HG03103 (cell line): ENCODE measurements at regions not wholly inside any gene's neighbourhood (a gene's known extent, or its start where the extent isn't known, plus 50 kb on each side); places are given as distances from the start of the nearest gene placed in this dataset.

Experiments
- ATAC-seq: cut with Tn5 transposase; IDR thresholded peaks from one replicate; pipeline ENCODE4 v1.9.1; 2021; ENCODE audit warnings: low read depth; ENCODE audit not compliant: unreplicated experiment

- ATAC-seq: no peak
Observed at GRCh38 chr19:28898249-28898648, 314.7 kb downstream of the UQCRFS1 start.

DNA sequence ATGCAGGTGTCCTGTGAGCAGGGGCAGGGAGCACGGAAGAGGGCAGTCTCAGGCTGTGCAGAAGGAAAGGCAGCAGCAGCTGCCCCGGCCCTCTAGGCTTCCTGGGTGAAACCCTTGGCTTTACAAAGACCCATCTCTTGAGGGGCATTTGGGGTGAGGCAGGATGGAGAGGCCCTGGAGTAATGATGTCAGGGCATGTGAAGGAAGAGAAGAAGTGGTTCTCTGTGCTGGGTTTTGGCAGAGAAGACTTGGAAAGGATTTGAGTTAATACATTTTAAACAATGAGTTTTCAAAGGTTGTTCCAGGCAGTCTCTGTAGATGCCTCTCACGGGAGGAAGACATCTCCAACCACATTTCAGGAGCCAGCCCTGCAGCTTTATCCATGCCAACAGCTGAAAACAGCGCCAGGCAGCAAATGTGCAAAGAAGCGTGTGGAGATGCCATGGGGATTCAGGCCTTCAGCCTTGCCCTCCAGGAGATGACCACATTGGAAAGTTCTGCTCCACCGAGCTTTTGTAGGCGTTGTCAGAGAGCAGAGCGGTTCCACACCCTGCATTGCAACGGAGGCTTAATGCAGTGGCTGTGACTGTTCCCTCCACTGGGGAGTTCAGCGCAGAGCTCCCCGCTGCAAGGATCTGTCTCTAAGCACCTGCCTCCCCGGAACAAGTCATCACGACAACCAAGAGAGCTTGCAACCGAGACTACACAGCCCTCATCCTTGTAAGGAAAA, 322.8 kb downstream of the UQCRFS1 start:
- no peak for ATAC-seq

GRCh38 chr19:28887920-28888618, 324.9 kb downstream of the UQCRFS1 start:
- no peak for ATAC-seq

- no peak for ATAC-seq
Observed at GRCh38 chr19:28886708-28887107, 326.2 kb downstream of the UQCRFS1 start.

DNA sequence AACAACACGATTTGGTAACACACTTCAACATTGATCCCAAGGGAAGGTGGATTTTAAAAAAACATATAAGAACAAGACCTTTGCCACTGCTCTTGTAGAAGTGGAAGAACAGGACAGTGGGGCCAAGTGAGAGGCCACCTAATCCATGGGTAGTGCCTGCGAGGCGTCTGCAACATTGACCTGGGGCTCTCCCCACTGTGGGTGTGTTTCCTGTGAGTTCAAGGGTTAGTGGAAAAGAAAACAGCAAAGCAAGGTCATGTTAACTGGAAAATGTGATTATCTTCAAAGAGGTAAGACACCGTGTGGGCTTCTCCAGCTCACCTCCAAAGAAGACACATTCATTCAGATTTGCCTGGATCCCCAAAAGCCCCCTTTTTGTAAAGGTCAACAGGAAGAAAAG, 327.0 kb downstream of the UQCRFS1 start:
- no peak for ATAC-seq

DNA sequence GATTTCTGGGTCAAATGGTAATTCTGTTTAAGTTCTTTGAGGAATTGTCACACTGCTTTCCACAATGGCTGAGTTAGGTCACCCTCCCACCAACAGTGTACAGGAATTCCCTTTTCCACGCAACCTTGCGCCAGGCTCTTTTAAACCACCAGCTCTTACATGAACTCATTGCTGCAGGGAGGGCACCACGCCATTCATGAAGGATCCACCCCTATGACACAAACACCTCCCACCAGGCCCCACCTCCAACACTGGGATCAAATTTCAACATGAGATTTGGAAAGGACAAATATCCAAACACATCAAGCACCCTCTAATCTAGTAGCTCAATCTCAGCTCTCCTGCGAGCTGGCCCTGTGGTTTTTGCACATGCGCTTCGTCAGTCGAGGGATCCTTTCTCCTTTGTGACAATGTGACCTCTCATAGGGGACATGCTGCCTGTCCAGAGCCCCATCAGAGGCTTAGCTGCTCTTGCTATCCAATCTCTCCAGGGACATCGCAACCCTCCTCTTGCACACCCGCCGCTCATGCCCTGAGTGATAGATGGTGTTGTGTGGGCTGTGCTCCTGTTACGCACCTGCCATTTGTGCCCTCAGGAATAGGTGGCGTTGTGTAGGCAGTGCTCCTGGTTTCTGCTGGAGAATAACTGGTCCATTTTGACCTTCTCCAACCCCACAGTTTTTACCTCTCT, 328.0 kb downstream of the UQCRFS1 start:
- ATAC-seq: no peak

- ATAC-seq: no peak
Observed at GRCh38 chr19:28883241-28883693, 329.7 kb downstream of the UQCRFS1 start.

- ATAC-seq: no peak
Observed at GRCh38 chr19:28882818-28883217, 330.1 kb downstream of the UQCRFS1 start.

DNA sequence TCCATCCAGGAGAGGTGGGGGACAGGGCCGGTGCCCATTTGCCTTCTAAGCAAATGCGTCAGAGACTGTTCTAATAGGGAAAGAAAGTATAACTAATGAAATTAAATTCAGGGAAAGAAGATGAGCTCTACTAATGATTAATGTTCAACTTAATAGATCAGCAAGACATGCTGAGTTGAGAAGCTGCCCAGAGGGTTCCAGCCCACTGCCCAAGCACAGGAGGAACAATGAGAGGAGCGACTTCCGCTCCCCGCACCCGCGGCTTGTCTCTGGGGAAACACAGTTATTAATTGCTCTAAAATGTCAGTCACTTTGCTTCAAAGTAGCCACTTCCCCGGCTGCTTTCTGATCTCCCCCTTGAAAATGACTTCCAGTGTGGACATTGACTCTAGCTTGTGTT, 331.3 kb downstream of the UQCRFS1 start:
- ATAC-seq: no peak

- ATAC-seq: no peak
Observed at GRCh38 chr19:28880735-28881401, 332.1 kb downstream of the UQCRFS1 start.

- no peak for ATAC-seq
Observed at GRCh38 chr19:28878862-28879566, 333.9 kb downstream of the UQCRFS1 start.

GRCh38 chr19:28876609-28877123, 336.3 kb downstream of the UQCRFS1 start:
- ATAC-seq: no peak

- no peak for ATAC-seq
Observed at GRCh38 chr19:28874742-28875141, 338.2 kb downstream of the UQCRFS1 start.

GRCh38 chr19:28873301-28873700, 339.6 kb downstream of the UQCRFS1 start:
- no peak for ATAC-seq

DNA sequence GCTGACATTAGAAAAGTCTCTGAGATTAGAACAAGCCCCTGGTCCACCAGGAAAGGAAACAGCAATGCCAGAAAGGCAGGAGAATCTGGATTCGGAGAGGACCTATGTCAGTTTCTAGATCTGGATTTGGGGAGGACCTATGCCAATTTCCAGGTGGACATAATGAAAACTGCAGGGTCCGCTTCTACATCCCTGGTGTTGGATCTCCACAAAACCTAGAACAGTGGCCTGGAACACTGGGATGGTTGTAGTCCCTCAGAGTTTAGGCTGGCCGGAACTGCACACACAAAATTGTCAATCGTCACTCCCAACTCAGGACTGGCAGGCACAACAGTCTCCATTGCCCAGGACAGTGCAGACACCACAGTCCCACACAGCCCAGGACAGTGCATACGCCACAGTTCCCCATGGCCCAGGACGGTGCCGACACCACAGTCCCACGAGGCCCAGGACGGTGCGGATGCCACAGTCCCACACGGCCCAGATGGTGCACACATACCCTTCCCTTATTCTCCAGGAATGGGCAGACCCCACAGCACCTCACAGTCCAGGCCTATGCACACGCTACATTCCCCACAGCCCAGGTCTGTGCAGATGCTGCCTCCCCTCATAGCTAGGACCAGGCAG, 341.7 kb downstream of the UQCRFS1 start:
- no peak for ATAC-seq

GRCh38 chr19:28869459-28869858, 343.5 kb downstream of the UQCRFS1 start:
- ATAC-seq: no peak

DNA sequence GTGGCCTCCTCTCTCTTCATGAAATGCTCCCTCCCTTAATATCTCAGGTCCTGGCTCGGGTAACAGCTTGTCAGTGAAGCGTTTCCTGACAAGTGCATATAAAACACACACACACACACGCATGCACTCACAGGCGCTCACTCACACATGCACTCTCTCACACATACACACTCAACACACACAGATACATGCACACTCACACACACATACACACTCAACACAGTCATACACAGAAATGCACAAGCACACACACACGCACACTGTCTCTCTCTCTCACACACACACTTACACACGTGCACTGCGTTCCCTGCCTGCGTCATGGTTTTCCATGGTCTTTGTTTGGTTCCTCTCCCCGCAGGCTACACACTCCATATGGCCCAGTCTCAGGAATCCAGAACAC, 344.1 kb downstream of the UQCRFS1 start:
- no peak for ATAC-seq

DNA sequence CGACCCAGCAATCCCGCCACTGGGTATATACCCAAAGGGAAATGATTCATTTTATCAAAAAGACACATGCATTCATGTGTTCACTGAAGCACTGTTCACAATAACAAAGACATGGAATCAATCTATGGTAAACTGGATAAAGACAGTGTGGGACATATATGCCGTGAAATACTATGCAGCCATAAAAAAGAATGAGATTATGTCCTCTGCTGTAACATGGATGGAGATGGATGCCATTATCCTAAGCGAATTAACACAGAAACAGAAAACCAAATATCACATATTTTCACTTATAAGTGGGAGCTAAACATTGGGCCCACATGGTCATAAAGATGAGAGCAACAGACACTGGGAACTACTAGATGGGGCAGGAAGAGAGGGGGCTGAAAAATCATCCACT, 345.0 kb downstream of the UQCRFS1 start:
- ATAC-seq: no peak

- no peak for ATAC-seq
Observed at GRCh38 chr19:28864577-28865042, 348.3 kb downstream of the UQCRFS1 start.
